Iris pigment epithelial cell (primary cell): ENCODE measurements at regions not wholly inside any gene's neighbourhood (a gene's known extent, or its start where the extent isn't known, plus 50 kb on each side); places are given as distances from the start of the nearest gene placed in this dataset.

ENCODE experiments used
- DNase-seq: peaks from one replicate; pipeline ENCODE4 v3.0.0-alpha.2; 2011; ENCODE audit warnings: low read depth

DNA sequence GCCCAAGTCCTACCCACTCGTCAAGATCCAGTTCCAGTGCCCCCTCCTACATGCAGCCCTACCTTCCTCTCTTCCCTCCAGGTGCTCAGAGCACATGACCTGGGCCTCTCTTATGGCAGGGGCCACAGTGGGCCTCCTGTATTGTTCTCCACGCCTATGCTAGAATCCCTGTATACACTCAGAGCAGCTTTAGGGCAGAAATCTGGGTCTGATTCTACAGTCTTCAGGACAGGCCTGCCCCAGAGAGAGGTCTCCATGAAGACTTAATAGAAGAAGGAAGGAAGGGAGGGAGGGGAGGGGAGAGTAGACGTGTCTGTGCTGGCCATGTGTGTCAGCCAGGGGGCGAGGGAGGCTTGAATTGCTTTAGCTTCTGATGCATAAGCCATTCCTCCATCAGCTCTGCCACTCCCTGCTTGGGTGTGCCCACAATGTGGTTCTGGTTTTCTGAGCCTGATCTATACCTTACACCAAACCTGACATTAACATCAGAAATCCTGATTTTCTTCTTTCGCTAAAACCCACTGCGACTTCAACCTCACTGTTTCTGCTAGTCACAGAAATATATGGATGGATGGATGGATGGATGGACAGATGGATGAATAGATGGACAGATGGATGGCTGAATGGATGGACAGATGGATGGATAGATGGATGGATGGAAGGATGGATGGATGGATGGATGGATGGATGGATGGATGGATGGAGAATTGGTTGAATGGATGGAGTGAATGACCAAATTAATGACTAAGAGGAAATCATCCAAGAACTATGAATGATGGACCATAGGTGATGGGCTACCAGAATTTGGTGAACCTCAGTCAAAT lies 56.6 kb upstream of the PRDM11 start:
- DNase-seq: peak; percentile 42

DNA sequence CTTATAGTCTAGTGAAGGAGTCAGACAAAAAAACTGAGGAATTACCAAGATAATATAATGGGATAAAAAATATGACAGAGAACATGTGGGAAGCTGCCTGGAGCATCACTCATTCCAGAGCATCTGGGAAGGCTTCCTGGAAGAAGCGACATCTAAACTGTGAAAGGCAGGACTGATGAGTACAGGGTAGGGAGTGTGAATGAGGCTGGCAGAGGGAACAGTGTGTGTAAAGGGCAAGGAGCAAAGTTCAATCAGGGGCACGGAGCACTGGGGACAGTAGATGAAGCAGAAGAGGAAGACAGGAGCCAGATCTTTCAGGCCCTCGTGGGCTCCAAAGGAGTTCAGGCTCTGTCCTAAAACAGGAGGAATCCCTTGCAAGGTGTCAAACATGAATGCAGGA lies 55.8 kb upstream of the PRDM11 start:
- no peak for DNase-seq

DNA sequence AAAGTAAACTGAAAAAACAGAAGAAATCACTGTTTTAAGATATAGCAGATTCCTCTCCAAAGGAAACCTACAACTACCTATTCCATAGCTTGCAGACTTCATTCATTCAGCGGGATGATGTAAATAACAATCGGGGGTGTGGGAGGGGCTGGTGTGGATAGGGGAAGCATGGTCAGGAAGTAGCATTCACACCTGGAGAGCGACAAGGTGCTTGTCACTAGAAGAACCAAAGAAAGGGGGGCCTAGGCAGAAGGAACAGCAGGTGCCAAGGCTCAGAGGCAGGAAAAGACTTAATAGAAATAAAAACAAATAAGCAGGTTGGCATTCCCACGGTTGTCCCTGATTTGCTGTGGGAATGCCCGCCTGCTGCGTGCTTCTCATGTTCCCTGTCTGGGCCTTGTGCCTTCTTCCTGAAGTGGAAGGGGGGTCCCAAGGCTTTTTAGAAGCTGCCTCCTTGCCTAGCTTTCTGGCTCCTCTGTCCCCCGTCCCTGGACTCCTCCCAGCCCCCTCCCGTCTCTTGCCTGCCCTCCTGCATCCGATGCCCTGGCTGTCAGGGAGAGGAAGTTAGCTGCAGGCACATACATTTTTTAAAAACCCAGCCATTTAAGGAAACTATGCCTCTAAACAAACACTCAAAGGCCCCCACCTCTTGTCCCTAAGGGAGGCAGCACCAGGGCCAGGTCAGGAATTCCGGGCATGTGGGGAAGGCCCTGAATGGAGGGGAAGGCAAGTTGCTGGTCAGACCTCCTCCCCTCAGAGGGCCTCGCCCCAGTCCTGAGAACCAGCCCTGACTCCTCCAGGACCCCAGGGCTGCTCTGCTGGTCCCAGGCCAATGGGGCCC lies 54.7 kb upstream of the PRDM11 start:
- DNase-seq: no peak

DNA sequence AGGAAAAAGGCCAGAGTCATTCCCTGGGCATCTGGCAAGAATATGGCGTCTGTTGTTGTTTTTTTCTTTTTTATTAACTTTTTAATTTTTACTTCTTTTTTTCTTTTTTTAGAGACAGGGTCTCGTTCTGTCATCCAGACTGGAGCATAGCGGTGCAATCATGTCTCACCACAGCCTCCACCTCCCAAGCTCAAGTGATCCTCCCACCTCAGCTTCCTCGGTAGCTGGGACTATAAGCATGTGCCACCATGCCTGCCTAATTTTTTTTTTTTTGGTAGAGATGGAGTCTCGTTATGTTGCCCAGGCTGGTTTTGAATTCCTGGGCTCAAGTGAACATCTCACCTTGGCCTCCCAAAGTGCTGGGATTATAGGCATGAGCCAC lies 54.0 kb upstream of the PRDM11 start:
- no peak for DNase-seq

DNA sequence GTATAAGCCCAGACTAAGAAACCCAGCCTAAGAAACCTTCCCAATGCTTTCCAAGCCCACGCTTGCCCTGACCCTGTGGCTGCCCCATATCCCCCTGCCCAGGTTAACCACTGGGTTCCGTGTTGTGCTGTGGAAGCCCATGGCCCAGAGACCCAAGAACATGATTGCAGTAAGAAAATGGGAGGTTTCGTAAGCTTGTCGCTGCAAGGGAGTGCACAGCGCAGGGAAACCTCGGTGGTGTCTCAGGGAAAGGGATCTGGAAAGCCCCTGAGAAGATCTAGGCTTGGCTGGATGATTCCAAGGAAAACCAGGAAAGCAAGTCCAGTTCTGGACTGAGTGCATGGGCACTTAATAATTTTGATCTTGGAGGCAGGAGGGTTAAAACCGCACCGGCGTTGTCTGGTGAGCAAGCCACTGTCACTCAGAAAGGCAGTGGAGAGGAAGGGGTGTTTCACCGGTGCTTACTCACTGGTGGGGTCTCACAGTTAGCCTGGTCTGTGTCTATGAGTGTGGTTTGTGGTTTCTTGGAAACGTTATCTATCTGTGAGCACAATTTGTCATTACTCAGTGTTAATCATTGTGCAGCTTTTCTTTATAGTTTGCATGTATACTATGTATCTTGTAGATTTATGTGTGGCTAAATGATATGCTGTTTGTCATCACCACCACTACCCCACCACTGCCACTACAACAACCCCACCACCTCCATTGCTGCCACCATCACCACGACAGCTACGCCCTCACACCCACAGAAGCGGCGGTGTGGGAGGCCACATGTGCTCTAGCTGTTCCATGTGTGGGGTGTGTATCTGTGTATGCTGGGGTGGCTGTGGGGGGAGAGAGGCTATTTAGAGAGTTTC lies 53.3 kb upstream of the PRDM11 start:
- peak; percentile 54 for DNase-seq

DNA sequence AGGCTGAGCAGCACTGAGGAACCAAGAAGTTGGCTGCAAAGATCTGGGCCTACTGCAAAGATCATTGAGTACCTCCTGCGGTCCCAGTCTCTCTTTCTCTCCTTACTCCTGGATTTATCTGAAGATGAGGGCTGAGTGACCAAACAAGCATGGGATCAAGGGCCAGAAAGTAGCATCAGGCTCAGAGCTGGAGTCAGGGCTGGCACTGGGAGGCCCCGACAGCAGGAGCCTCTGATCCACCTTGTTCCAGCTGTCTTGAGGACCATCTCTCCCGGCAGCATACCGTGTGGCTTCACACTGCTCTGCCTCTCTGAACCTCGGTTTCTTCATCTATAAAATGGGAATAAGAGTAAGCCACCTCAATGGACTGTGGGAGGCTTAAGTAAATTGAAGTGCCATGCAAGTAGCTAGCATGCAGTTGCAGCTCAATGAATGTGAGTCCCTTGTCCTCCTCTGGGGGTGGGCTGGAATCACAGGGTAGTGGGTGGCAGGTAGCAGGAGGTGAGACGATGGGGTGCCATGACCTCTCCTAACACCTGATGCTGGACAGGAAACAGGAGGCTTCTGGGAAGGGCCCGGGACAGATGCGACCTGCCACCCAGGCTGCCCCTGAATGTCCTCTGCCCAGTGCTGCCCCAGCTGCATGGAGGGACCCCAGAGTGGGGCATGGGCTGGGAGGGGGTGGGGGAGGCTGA lies 52.5 kb upstream of the PRDM11 start:
- no peak for DNase-seq

DNA sequence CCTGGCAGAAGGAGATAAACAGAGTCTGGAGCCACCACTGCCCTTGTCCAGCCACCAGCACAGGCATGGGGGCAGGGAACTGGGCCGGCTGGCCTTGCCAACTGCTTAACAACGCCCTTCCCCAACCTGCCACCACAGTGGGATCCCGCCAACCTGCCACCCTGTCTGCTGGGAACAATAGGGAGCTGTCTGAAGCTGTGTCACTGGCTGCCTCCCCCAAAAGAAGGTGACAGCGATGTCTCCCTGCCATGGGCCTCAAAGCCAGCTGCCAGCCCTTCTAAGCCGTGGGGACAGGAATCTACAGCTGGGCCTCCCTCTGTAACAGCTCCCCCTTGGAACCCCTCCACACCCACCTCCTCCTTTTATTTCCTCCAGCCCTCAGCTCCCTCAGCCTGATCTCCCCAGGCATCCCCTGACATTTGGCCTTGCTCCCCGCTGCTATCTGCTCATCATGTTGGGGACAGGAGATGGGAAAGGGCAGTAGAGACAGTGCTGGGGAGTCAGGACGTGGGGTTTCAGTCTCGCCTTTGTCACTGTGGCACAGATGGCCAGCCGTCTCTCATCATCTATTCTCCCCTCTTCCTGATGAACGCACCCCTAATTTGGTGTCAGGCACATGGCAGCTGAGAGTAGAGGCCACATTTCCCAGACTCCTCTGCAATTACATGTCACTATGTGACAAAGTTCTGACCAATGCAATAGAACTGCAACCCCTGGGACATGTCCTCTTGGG lies 51.3 kb upstream of the PRDM11 start:
- DNase-seq: no peak

DNA sequence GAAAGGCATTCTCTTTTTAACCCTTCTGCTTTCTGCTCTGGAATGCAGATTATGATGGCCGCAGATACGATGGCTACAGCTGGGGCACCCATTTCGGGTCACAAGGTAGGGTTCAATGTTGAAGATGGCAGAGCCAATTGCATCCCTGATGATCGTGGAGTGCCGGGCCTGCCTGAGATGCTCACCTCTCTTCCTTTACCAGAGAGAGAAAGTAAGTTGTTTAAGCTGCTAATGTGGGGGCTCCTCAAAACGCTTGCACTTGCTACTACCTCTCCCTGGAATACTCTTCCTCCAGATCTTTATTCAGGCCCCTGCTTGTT lies 50.8 kb upstream of the PRDM11 start:
- DNase-seq: no peak

DNA sequence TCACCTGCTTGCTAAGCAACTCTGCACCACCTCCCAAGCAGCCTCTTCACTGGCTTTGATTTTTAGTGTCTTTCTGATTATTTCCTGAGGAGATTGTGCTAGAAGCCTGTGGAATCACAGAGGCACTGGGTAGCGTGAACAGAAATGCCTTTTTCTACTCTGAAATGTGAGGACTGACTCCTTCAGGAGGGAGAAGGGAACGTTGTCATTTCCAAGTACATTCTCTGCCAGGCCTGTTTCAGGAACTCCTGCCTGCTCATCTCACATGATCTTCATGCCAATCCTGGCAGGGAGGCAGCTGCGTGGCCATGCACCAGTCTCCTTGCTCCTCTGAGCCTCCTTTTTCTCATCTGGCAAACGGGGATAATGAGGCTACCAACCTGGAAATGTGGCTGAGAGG lies 49.8 kb upstream of the PRDM11 start:
- DNase-seq: no peak
